Fibroblast of skin of scalp (primary cell): ENCODE measurements at regions not wholly inside any gene's neighbourhood (a gene's known extent, or its start where the extent isn't known, plus 50 kb on each side); places are given as distances from the start of the nearest gene placed in this dataset.
A peak's percentile ranks its signal among the peaks of the same experiment; 100 is the strongest.
"Not testable (repeated sequence)": the region's sequence is repeated elsewhere in the genome, so short reads cannot be mapped to it uniquely, and the experiment has no call there.

ENCODE experiments used
- DNase-seq: peaks from one replicate; pipeline ENCODE4 v3.0.0-alpha.2; 2013

DNA sequence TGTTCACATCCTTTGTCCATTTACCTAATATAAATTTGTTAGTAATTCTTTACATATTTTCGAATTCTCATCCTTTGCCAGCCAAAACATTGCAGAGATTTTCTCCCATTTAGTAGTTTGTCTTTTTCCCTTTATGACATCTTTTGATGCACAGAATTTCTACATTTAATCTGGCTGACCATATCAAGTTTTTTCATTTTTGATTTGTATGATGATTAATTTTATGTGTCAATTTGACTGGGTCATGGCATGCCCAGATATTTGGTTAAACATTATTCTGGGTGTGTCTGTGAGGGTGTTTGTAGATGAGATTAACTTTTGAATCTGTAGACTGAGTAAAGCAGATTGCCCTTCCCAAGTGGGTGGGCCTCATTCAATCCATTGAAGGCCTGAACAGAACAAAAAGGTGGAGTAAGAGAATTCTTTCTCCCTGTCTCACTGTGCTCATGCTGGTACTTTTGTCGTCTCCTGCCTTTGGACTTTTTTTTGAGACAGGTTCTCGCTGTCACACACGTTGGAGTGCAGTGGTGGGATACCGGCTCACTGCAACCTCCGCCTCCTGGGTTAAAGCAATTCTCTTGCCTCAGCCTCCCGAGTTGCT, 72.1 kb upstream of the EPB41L1 start:
- DNase-seq, result no peak

DNA sequence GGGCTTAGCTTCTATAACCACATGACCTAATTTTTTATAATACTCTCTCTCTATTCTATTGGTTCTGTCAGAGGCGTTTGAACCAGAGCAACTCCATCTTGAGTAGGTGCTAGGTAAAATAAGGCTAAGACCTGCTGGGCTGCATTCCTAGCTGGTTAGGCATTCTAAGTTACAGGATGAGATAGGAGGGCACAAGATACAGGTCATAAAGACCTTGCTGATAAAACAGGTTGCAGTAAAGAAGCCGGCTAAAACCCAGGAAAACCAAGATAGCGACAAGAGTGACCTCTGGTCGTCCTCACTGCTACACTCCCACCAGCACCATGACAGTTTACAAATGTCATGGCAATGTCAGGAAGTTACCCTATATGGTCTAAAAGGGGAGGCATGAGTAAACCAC, 71.3 kb upstream of the EPB41L1 start:
- DNase-seq, result not testable (repeated sequence)

GRCh38 chr20:36084356-36084755, 70.2 kb upstream of the EPB41L1 start:
- no peak for DNase-seq

DNA sequence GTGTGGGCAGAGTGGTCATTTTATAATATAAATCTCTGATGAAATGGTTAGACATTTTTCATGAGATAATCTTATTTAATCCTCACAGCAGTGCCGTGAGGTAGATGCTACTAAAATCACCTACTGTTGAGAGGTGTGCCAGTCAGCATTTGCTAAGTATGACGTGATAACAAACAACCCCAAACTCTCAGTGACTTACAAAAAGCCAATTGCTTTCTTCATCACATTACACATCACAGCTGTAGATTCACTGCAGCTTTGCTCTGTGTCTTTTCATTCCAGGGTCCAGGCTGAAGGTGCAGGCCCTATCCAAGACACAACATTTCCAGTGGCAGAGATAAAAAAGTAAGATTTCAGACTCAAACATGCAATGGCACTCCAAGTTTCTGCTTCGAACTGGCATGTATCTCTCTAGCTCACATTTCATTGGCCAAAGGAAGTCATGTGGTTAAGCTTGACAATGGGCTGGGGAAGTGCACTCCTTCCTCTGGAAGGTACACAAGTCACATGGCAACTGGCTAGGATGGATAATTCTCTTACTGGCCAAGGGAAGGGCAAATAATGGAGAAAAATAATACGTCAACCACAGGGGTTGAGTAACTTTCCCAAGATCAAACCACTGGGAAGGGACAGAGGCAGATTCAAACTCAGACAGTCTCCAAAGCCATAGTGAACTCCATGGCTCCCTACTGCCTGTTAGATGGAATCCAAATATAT, 69.5 kb upstream of the EPB41L1 start:
- no peak for DNase-seq

DNA sequence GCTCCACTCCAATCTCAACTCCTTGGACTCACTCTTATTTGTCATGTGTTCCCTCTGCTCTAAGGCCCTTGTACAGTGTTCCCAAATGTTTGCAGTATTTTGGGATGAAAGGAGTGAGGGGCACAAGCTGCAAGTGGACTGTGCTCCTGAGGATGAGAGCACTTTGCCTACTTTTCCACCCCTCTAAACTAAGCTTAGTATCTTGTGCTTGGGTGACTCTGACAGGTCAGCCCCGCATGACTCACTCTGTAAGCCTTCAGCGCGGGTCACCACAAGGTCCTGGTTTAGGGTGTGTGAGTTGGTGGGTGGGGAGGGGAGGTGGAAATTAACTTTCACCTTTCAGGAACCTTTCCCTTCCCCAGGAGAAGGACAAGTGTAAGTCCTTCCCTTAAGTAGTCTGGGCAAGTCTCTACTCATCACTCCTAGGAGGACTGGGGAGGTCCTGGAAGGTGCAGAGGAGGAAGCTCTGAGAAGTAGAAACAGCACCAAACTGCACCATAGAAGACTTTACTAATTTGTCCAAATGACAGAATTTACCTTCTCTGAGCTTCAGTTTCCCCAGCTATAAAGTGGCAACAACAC, 68.8 kb upstream of the EPB41L1 start:
- DNase-seq, result no peak

GRCh38 chr20:36086767-36087166, 67.8 kb upstream of the EPB41L1 start:
- DNase-seq, result no peak

- no peak for DNase-seq
These were observed 64.3 kb upstream of the EPB41L1 start for GRCh38 chr20:36090223-36090622.

- DNase-seq, result no peak
These were observed 62.8 kb upstream of the EPB41L1 start for GRCh38 chr20:36091561-36092397.

DNA sequence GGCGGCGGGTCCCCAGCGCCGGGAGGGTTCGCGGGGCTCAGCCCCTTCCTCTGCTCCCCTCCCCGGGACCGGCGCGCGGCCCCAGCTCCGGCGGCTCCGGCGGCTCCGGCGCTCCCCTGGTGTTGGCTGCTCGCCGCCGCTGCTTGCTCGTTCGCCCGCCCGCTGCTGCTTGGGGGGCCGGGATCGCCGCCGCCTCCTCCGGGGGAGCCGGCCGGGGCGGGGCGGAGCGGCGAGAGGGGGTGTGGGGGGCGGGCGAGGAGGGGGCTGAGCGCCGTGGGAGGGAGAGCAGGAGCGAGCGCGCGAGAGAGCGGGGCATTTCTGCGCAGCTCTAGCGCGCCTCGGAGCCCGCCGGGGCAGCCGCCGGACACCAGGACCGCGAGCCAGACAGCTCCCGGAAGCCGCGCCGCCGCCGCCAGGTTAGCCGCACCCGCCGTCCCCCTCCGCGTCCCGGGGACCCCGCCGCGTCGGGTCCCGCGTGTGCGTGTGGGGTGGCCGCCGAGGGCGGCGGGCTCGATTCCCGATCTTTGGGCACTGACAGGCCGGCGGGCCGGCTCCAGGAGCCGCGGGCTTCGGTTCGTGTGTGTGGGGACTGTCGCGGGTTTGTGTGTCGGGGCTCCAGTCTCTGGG, 62.0 kb upstream of the EPB41L1 start:
- no peak for DNase-seq

DNA sequence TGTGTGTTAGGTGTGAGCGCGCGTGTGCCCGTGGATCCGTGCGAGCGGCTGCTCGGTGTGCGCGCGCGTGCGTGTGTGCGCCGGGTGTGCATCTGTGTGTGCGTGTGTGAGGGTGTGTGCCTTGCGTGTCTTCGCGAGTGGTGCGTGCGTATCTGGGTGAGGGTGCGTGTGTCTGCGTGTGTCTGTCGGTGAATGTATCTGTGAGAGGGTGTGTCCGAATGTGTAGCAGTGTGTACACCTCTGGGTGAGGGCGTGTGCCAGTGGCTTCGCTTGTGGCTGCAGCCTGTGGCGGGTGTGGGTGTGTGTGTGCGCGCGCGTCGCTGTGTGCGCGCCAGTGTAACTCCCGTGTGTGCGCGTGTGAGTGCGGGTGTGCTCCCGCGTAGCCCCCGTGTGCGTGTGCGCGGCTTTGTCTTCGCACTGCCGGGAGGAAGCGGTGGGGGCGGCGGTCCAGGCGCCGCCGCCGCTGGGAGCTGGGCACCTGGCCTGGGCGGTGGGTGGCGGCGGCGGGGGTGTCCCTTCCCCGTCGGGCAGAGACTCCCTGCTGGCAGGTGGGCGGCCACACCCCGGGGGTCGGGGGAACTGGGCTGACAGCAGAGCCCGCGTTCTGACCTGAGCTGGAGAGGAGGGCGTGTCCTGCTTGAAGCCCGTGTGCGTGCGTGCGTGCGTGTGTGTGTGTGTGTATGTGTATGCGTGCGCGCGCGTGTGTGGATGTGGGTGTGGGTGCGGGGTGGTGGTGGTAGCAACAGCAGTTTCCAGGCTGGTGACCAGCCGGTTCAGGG, 61.3 kb upstream of the EPB41L1 start:
- peak; percentile 36 for DNase-seq

GRCh38 chr20:36093804-36094145, 60.8 kb upstream of the EPB41L1 start:
- DNase-seq, result no peak

- DNase-seq, result peak; percentile 50
These were observed 60.0 kb upstream of the EPB41L1 start for GRCh38 chr20:36094497-36094896.

DNA sequence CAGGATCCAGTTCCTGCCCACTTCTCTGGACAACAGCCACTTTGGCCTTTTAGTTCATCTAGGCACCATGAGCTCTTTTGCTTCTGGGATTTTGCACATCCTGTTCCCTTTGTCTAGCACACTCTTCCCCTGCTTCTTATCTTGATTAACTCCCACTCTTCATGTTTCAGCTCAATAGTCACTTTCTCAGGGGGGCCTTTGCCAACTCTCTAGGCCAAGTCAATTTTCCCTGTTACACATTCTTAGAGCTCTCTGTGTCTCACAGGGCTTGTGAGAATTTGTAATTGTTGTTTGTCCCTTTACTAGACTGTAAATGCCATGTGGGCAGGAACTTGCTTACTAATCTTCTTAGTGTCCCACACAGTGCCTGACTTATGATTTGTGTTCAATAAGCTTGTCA, 58.1 kb upstream of the EPB41L1 start:
- DNase-seq, result no peak

DNA sequence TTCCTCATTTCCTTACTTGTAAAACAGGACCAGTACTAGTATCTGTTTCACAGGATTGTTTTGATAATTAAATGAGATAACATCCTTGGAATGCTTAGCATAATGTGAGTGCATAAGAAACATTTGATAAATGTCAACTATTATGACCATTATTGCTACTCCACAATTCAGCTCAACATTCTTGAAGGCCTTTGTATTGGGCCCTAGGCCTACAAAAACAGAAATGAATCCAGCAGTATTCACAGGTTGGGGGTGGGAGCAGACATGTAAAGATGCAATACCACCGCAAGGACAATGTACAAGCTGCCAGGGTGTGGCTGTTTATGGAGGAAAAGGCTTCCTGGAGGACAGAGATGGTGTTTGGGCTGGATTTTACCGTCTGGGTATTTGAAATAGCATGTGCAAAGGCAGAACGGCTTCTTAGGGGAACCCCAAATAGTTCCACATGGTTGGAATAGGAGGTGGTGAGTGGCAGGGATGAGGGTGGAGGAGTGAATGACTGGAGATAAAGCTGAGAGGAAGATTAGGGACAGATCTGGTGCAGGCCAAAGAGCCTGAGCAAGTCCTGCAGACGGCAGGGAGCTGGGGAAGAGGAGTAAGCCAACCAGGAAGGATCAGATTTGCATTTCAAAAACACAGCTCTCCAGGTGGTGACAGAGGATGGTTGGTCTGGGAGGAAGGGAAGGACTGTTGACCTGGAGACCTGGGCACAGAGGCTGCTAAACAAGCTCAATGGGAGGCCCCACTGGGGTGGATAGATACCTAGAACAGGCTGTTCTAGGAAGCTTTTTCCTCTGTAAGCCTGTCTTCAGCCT, 57.0 kb upstream of the EPB41L1 start:
- DNase-seq, result peak; percentile 89

- peak; percentile 69 for DNase-seq
These were observed 56.2 kb upstream of the EPB41L1 start for GRCh38 chr20:36098364-36098763.

- no peak for DNase-seq
These were observed 55.4 kb upstream of the EPB41L1 start for GRCh38 chr20:36099106-36099505.

DNA sequence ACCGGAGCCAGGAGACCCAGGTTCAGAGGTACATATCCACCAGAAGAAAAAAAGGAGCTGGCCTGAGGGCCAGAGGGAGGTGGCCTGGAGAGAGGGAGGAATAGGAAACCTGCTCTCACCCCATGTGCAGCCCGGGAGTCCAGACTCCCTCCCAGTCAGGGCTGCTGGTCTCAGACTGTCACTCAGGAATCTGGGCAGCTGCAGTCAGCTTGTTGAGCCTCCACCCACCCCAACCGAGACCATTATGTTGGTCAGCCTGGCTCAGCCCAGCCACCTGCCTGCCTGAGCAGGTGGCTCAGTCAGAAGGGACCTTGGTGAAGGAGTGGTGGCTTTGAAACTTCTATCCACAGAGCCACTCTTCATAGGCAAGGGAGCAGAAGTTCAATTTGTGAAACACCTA, 53.3 kb upstream of the EPB41L1 start:
- no peak for DNase-seq

GRCh38 chr20:36102306-36102705, 52.2 kb upstream of the EPB41L1 start:
- DNase-seq, result no peak

DNA sequence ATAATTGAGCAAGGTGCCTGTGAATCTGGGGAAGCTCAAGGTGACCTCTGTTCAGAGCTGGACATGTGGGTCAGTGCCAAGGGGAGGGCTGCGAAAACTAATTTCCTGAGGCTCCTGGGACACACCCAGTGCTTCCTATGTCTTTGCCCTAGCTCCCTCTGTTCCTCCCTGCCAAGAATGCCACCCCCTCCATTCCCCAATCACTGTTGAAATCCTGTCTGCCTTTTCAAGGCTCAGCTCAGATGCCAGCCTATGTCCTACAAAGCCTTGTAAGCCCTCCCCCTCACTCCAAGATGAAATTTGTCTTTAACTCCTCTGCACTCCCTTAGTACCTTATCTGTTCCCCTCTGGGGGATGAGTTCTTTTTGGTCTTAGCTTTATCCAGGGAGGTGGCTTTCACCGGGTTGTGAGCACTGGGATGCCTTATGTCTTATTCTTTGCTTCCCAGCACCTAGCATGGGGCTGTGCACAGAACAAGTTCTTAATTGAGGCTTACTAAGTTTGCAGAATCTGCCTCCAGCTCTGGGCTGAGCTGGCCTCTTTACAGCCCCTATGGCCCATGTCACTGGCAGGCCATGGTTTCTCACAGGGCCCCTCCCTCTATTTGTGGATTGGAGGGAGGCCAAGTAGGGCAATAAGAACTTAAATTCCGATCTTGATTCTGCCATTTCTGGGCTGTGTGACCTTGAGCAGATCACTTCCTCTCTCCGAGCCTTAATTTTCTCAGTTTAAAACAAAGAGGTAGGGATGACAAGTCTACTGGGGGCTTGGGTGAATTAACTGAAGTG, 51.5 kb upstream of the EPB41L1 start:
- no peak for DNase-seq

DNA sequence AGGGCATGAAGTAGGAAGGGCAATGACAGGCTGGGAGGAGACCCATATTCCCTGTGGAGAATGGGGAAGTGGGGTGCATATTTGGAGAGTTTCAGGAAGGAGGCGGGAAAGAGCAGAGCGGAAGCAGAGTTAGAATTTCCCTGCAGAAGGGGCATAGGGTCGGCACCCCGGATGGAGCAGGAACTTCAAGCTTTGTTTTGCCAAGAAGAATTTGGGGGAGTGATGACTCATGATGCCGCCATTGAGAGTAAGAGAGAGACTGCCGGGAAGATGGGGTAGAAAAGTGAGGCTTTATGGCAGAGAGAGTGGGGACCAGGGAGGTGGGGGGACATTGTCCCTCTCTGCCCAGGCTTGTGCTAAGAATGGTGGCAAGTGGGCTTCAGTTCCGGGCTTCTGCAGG, 50.3 kb upstream of the EPB41L1 start:
- DNase-seq, result no peak
